Body of pancreas (tissue), 4 donors: ENCODE measurements at regions not wholly inside any gene's neighbourhood (a gene's known extent, or its start where the extent isn't known, plus 50 kb on each side); places are given as distances from the start of the nearest gene placed in this dataset.

Source experiments
- CTCF ChIP-seq, 7 experiments: fragments of 450-650 bp in 4 of 7; fragments of 200-600 bp in 3 of 7; sonication (generic) in 3 of 7; IDR thresholded peaks; one replicate each; pipeline ENCODE4 v1.5.1; 2016 to 2019; ENCODE audit warnings: antibody characterized with exemption in 7 of 7
- POLR2A ChIP-seq, 3 donors: fragments of 450-650 bp; IDR thresholded peaks; one replicate each; pipeline ENCODE4 v1.6.1; 2016; ENCODE audit warnings: antibody characterized with exemption in 3 of 3, mild to moderate bottlenecking in 2 of 3

DNA sequence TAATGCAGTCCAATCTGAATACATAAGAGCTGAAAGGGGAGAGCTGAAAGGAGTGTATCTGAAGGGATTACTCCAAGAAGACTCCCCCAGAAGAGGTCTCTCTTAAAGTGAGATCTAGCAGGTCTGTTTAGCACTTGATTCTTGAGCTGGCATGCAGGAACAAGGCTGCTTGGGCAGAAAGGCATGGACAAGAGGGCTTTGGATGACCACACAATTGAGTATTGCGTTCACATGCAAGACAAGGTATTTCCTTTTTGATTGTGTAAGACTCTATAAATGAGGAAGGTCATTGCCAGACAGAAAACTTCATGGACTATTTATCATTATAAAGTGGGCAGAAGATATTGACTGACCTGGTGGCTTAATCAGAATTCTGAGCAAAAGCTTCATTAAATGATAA, 145.5 kb upstream of the AFF2 start:
- no peak for TF ChIP-seq POLR2A (IDR thresholded peaks at IDR 0.05)
- TF ChIP-seq CTCF (IDR thresholded peaks at IDR 0.05): no peak
